A549 (cell line): ENCODE measurements at regions not wholly inside any gene's neighbourhood (a gene's known extent, or its start where the extent isn't known, plus 50 kb on each side); places are given as distances from the start of the nearest gene placed in this dataset.

Source experiments
- ATAC-seq, 2 experiments: fragments of 200-7000 bp in 1 of 2; fragments of >200 bp in 1 of 2; cut with Nextera tagmentation in 1 of 2; cut with Tn5 transposase in 1 of 2; 3 replicates each; pipeline versions ENCODE4 v1.8.0 to v1.9.1; 2018 to 2020; ENCODE audit warnings: mild to moderate bottlenecking in 1 of 2, moderate library complexity in 1 of 2
- CTCF ChIA-PET: fragments of 300-600 bp; sonication (Branson Sonifier 250); formaldehyde crosslinking; extraction: SDS; loops from one replicate; lab custom pipeline; 2021; ENCODE audit warnings: antibody characterized with exemption, inconsistent platforms; lab: Yijun Ruan, JAX
- POLR2A ChIA-PET: fragments of 350-600 bp; formaldehyde crosslinking; extraction: SDS; loops from one replicate; lab custom pipeline; 2021; ENCODE audit warnings: antibody characterized with exemption, inconsistent platforms; lab: Yijun Ruan, JAX
- DNase-seq, 2 experiments: peaks; one replicate each; pipeline versions ENCODE4 v3.0.0 to v3.0.0-alpha.2; 2011 to 2016; ENCODE audit warnings: low read depth in 1 of 2, low spot score in 1 of 2
- FAIRE-seq: peaks from 2 replicates; lab custom pipeline; 2011; peaks lifted over from hg19 to GRCh38; lab: Jason Lieb, UNC
- H3K27ac ChIP-seq, 2 experiments: fragments of >200 bp; sonication (Bioruptor Twin); formaldehyde crosslinking; 3 replicates each; pipeline ENCODE4 v1.5.1; 2016 to 2017
- H3K4me1 ChIP-seq: fragments of >200 bp; sonication (Bioruptor Twin); formaldehyde crosslinking; 3 replicates; pipeline ENCODE4 v1.6.1; 2016
- H3K4me2 ChIP-seq: fragments of >200 bp; sonication (Bioruptor Twin); formaldehyde crosslinking; 3 replicates; pipeline ENCODE4 v1.6.1; 2016
- H3K4me3 ChIP-seq: fragments of >200 bp; sonication (Bioruptor Twin); formaldehyde crosslinking; 3 replicates; pipeline ENCODE4 v1.5.1; 2016
- H3K9me3 ChIP-seq: fragments of >200 bp; sonication (Bioruptor Twin); formaldehyde crosslinking; 3 replicates; pipeline ENCODE4 v1.6.1; 2016
- CEBPB ChIP-seq, 2 experiments: fragments of >200 bp in 1 of 2; sonication (Bioruptor Twin) in 1 of 2; formaldehyde crosslinking in 1 of 2; IDR thresholded peaks; 2 replicates each; pipeline ENCODE4 v1.6.1; 2012 to 2016
- CHD2 ChIP-seq: fragments of 150-350 bp; IDR thresholded peaks from 2 replicates; pipeline ENCODE4 v1.6.1; 2014; ENCODE audit warnings: low read length; ENCODE audit not compliant: partially characterized antibody
- CTCF ChIP-seq: fragments of >200 bp; sonication (Bioruptor Twin); formaldehyde crosslinking; IDR thresholded peaks from 3 replicates; pipeline ENCODE4 v1.5.1; 2016
- E2F6 ChIP-seq: IDR thresholded peaks from 2 replicates; pipeline ENCODE4 v1.6.1; 2012; ENCODE audit warnings: low read depth, borderline replicate concordance
- EHMT2 ChIP-seq: fragments of 200-600 bp; sonication (generic); IDR thresholded peaks from 2 replicates; pipeline ENCODE4 v1.6.1; 2016; ENCODE audit warnings: antibody characterized with exemption, low read depth, mild to moderate bottlenecking, moderate library complexity
- FOSL2 ChIP-seq, 2 experiments: fragments of 450-650 bp in 1 of 2; fragments of >200 bp in 1 of 2; sonication (Bioruptor Twin) in 1 of 2; formaldehyde crosslinking; IDR thresholded peaks; 2 replicates each; pipeline versions ENCODE4 v1.5.0 to v1.6.1; 2016 to 2020; ENCODE audit warnings: mild to moderate bottlenecking in 1 of 2, moderate library complexity in 1 of 2
- GATA3 ChIP-seq: IDR thresholded peaks from 2 replicates; pipeline ENCODE4 v1.6.1; 2012; ENCODE audit warnings: borderline replicate concordance
- HEYL ChIP-seq: fragments of 250-450 bp; sonication (Bioruptor Pico); IDR thresholded peaks from 2 replicates; pipeline ENCODE4 v1.8.0; 2021; ENCODE audit warnings: mild to moderate bottlenecking, moderate library complexity
- HOXB5 ChIP-seq: fragments of 250-450 bp; sonication (Bioruptor Pico); IDR thresholded peaks from 2 replicates; pipeline ENCODE4 v1.5.0; 2020; ENCODE audit warnings: mild to moderate bottlenecking, moderate library complexity
- JUNB ChIP-seq: fragments of >200 bp; sonication (Bioruptor Twin); formaldehyde crosslinking; IDR thresholded peaks from 2 replicates; pipeline ENCODE4 v1.6.1; 2016
- MAX ChIP-seq: IDR thresholded peaks from 2 replicates; pipeline ENCODE4 v1.6.1; 2012
- MAZ ChIP-seq: fragments of 150-350 bp; IDR thresholded peaks from 2 replicates; pipeline ENCODE4 v1.6.1; 2014; ENCODE audit warnings: antibody characterized with exemption, low read depth, low read length, borderline replicate concordance
- POLR2AphosphoS2 ChIP-seq: conservative IDR thresholded peaks from 2 replicates; pipeline ENCODE4 v1.6.1; 2012; ENCODE audit warnings: low read length, improper control_type of control experiment, inconsistent platforms
- RARB ChIP-seq: fragments of 250-450 bp; sonication (Bioruptor Pico); IDR thresholded peaks from 2 replicates; pipeline ENCODE4 v1.8.0; 2021; ENCODE audit warnings: mild to moderate bottlenecking, moderate library complexity
- RCOR1 ChIP-seq: fragments of 150-350 bp; IDR thresholded peaks from 2 replicates; pipeline ENCODE4 v1.6.1; 2014; ENCODE audit warnings: antibody characterized with exemption, low read length, low read depth
- TP53 ChIP-seq: fragments of 250-450 bp; sonication (Bioruptor Pico); IDR thresholded peaks from 2 replicates; pipeline ENCODE4 v1.5.0; 2021; ENCODE audit warnings: mild to moderate bottlenecking, moderate library complexity
- USF2 ChIP-seq: fragments of 450-650 bp; IDR thresholded peaks from 2 replicates; pipeline ENCODE4 v1.6.1; 2014; ENCODE audit warnings: antibody characterized with exemption
- ZC3H11A ChIP-seq: fragments of 450-650 bp; IDR thresholded peaks from 2 replicates; pipeline ENCODE4 v1.6.1; 2014; ENCODE audit warnings: antibody characterized with exemption, mild to moderate bottlenecking
- ZNF302 ChIP-seq: fragments of 250-450 bp; sonication (Bioruptor Pico); IDR thresholded peaks from 2 replicates; pipeline ENCODE4 v1.9.0; 2021; ENCODE audit warnings: inconsistent platforms, mild to moderate bottlenecking, moderate library complexity
- WGBS: methylation state at CpG from one replicate; pipeline ENCODE4 v1.1.6; 2017; ENCODE audit errors: missing lambda C conversion rate; 5-methylcytosine and 5-hydroxymethylcytosine counted together

- H3K27ac ChIP-seq, result peak overlapping the region in 1 of 2 experiments; percentile 83; a peak in 3 of 6 replicates
- H3K4me1 ChIP-seq, result peaks cover 34% of the 10 kb centered on the region
- TF ChIP-seq RCOR1, result no peak
- no peak for TF ChIP-seq GATA3
- TF ChIP-seq CEBPB (IDR thresholded peaks at IDR 0.05), result no peak
- TF ChIP-seq E2F6, result no peak
- no peak for TF ChIP-seq EHMT2
- TF ChIP-seq HOXB5 (CRISPR knock-in tag), result no peak
- no peak for TF ChIP-seq MAX
- TF ChIP-seq HEYL (CRISPR knock-in tag), result no peak
- POLR2A ChIA-PET, result no interaction called here
- 82% methylated on average over 3 of the region's 3 CpGs for WGBS
- FAIRE-seq (no peak), ATAC-seq (no peak), DNase-seq (no peak)
- no peak overlapping the region for H3K4me2 ChIP-seq
- CTCF ChIA-PET, result interaction anchor here (0.5 kb wide), 1 partner anchor 760 kb away, joined by 4 read pairs; no protein-coding TSS in a partner anchor
- H3K4me3 ChIP-seq, result no peak overlapping the region
- no peaks in the 10 kb centered on the region for H3K9me3 ChIP-seq
Observed at GRCh38 chr13:44272692-44273091, 100.9 kb upstream of the SERP2 start.

GRCh38 chr13:44273216-44273615 lies 100.4 kb upstream of the SERP2 start:
- ATAC-seq (no peak), FAIRE-seq (no peak), DNase-seq (no peak)
- H3K4me1 ChIP-seq, result peaks cover 34% of the 10 kb centered on the region
- 89% methylated on average over 5 of the region's 5 CpGs for WGBS
- no peak for TF ChIP-seq ZNF302
- TF ChIP-seq POLR2AphosphoS2, result no peak
- TF ChIP-seq FOSL2 (IDR thresholded peaks at IDR 0.05), result no peak
- no peak for TF ChIP-seq FOSL2 (CRISPR knock-in tag; IDR thresholded peaks at IDR 0.05)
- TF ChIP-seq ZC3H11A, result no peak
- TF ChIP-seq CTCF, result no peak
- TF ChIP-seq TP53 (CRISPR knock-in tag), result no peak
- TF ChIP-seq CHD2, result no peak
- no peak for TF ChIP-seq EHMT2
- TF ChIP-seq RCOR1, result no peak
- TF ChIP-seq USF2, result no peak
- no peak for TF ChIP-seq GATA3
- TF ChIP-seq MAZ, result no peak
- TF ChIP-seq RARB (CRISPR knock-in tag), result no peak
- TF ChIP-seq JUNB, result no peak
- CTCF ChIA-PET, result interaction anchor here (0.5 to 1.1 kb wide), 2 partner anchors 13 to 761 kb away, joined by 3 to 4 read pairs; no protein-coding TSS in a partner anchor
- no peak overlapping the region for H3K4me3 ChIP-seq
- H3K27ac ChIP-seq, result peak overlapping the region in 1 of 2 experiments; percentile 83; a peak in 3 of 6 replicates
- POLR2A ChIA-PET, result no interaction called here
- H3K9me3 ChIP-seq, result no peaks in the 10 kb centered on the region
- H3K4me2 ChIP-seq, result no peak overlapping the region
